ENCODE measurements at regions not wholly inside any gene's neighbourhood (a gene's known extent, or its start where the extent isn't known, plus 50 kb on each side); places are given as distances from the start of the nearest gene placed in this dataset.

- Histone ChIP-seq H2BK5ac (ENCODE audit: low read depth, low read length, poor library complexity, severe bottlenecking) (no peak overlapping the region), H2AK9ac (replicated peaks; ENCODE audit: low read depth, low read length, poor library complexity) (no peak overlapping the region), H3K36me3 (ENCODE audit: control insufficient read depth, insufficient read depth, low read length) (no peaks in the 10 kb centered on the region), H3K4me3 (ENCODE audit: insufficient read depth, low read depth, low read length) (no peak overlapping the region), H4K20me1 (ENCODE audit: insufficient read depth, low read length) (no peaks in the 10 kb centered on the region), H2AK5ac (ENCODE audit: low read depth, low read length) (no peak overlapping the region), H3K4ac (ENCODE audit: low read depth, low read length) (no peak overlapping the region), H3K4me2 (ENCODE audit: low read depth, low read length) (no peak overlapping the region), H3K4me1 (ENCODE audit: control insufficient read depth, insufficient read depth, low read length) (no peaks in the 10 kb centered on the region), H2BK15ac (ENCODE audit: low read depth, low read length) (no peak overlapping the region), H2BK20ac (ENCODE audit: low read depth, low read length) (no peak overlapping the region), H4K8ac (ENCODE audit: low read depth in 2 of 2, low read length in 2 of 2) (no peak overlapping the region), H3K23ac (ENCODE audit: low read depth, low read length) (no peak overlapping the region), H3K14ac (replicated peaks; ENCODE audit: low read depth, low read length) (no peak overlapping the region), H3K9me1 (ENCODE audit: insufficient read depth, low read length) (no peaks in the 10 kb centered on the region), H3K79me1 (ENCODE audit: low read depth in 1 of 2, low read length in 2 of 2) (no peaks in the 10 kb centered on the region), H2BK120ac (ENCODE audit: low read depth, low read length) (no peak overlapping the region), H2AFZ (replicated peaks; ENCODE audit: low read length, poor library complexity) (no peak overlapping the region), H3K27ac (ENCODE audit: insufficient read depth, low read length) (no peak overlapping the region), H3K9me3 (ENCODE audit: control insufficient read depth, insufficient read depth, low read length) (peaks cover 3% of the 10 kb centered on the region; the same call in 1 of the 2 replicates), H4K91ac (ENCODE audit: insufficient read depth, low read depth, low read length) (no peak overlapping the region), H3K18ac (ENCODE audit: low read depth, low read length) (no peak overlapping the region), H4K5ac (ENCODE audit: low read depth, low read length) (no peak overlapping the region), H3K27me3 (ENCODE audit: control insufficient read depth, insufficient read depth, low read length) (no peaks in the 10 kb centered on the region), H3K56ac (ENCODE audit: extremely low read depth, insufficient read depth, low read length) (no peak overlapping the region), H3K9ac (ENCODE audit: low read depth, low read length) (no peak overlapping the region)
- BruUV-seq (replicated peaks), result no TSS peak
- no CpG with 5 or more reads among the region's 3 CpGs for WGBS, 2 experiments (ENCODE audit: extremely low coverage in 2 of 2, insufficient read length in 1 of 2)
- in situ Hi-C loops (cut with MboI; ENCODE audit: low sequenced_read_pairs), result no loop called here
- ChIA-PET CTCF (no interaction called here), POLR2A (ENCODE audit: unreplicated experiment) (no interaction called here)
- intact Hi-C loops (cut with micrococcal nuclease), result no loop called here
- DNase-seq (no peak), ATAC-seq (ENCODE audit: low read depth) (no peak)
- TF ChIP-seq MAFK (IDR thresholded peaks at IDR 0.05; ENCODE audit: low read depth, low read length) (peak; percentile 12; the same call in 1 of the 2 replicates), BHLHE40 (IDR thresholded peaks at IDR 0.05; ENCODE audit: low read depth, low read length) (no peak)
- dilution Hi-C loops (cut with HindIII; ENCODE audit: low sequenced_read_pairs, unreplicated experiment), result no loop called here
These were observed 1140.9 kb upstream of the C9orf72 start for GRCh38 chr9:28714188-28714587.
